HG03095 (cell line): ENCODE measurements at regions not wholly inside any gene's neighbourhood (a gene's known extent, or its start where the extent isn't known, plus 50 kb on each side); places are given as distances from the start of the nearest gene placed in this dataset.

ENCODE experiments used
- ATAC-seq: cut with Tn5 transposase; IDR thresholded peaks from one replicate; pipeline ENCODE4 v1.9.1; 2021; ENCODE audit warnings: moderate library complexity; ENCODE audit not compliant: unreplicated experiment

DNA sequence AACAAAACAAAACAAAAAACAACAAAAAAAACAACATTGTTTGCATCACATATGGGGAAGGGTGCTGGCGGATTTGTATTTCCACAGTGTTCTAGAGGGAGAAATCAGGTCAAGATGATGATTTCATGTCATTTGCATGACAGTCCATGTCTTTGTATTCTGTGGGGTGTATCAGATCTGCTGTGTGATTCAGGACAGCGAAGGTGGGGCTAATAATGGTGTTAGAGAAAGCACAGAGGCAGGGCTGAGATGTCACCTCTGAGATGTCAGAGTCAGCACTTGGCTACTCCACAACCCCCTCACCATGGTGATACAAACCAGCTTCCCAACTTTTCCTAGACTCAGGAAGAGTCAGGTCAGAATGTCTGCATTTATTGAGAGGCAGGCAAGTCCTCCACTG is 543.2 kb downstream of the BCL11B start:
- no peak for ATAC-seq

DNA sequence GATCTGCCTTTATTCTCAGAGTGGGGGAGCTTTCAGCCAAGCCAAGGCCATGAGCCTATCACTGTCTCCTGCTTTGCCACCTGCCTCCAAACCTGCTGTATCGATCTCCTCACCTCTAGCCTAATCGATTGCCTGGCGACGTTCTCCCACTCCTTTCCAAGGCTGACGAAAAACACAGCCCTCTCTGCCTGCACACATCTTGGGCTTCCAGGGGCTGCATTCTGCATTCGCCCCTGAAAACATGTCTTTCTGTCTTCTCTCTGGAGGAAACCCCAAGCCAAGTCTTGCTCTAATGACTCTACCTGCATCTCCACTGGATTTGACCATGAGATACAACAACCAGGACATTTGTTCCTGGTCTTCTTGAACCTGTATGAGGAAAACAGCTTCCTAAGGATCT is 540.7 kb downstream of the BCL11B start:
- no peak for ATAC-seq

DNA sequence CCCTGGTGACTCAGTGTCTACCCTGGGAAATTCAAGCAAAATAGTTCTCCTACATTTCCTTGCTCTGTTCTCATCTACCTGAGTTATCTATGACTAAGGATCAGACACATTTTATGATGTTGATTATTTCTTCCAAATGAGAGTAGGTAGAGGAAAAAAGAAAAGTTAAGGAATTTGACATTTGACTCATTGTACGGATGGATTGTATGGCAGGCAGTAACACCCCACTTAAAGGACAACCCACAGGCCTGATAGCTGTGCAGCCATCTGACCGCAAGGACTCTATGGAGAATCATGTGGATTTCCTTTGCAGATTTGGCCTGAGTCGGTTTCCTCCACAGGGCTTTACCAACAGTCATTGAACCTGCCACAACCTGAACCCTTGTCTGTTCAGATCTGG is 540.3 kb downstream of the BCL11B start:
- no peak for ATAC-seq

DNA sequence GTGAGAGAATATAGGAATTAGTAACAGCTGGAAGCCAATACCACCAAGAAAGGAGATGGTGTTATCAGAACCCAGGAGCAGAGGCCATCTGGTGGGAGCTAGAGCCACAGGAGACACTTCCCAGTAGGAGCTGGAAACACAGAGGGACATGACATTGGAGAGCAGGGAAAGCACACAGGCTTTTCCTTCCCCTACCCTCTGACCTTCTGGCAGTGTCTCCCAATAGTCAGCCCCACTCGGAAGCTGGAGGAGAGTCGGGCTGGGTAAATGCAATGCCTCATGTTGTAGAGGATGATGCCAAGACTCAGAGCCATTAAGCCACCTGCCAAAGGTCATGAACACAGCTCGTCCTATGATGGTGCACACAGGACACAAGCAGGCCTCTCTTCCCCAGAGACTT is 538.5 kb downstream of the BCL11B start:
- no peak for ATAC-seq

DNA sequence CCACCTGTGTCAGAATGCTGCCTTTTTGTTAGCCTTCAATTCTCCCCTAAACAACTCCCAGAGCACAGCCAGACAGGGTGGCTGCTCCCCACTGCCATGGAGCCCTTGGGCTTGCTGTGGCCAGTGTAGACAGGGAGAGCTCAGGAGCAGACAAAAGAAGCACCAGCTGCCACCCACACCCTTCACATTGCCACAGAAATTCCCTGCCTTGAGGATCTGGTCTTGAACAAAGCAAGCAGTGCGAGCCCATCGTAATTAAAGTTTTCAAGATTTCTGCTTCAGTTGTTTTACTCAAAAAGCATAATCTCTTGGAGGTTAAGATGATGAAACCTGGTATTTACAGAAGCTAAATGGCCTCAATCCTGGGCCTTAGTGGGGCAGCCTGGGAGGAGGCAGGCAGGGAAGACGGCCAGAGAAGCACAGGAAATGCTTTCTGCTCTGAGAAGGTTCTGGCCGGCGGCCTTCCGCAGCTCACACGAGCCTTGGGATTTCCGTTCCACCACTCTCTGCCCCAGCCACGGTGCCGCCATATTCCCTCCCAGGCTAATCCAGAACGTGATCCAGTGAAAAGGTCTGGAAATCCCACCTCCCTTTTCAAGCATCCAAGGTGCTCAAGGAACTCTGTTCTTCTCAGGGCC is 535.2 kb downstream of the BCL11B start:
- ATAC-seq, result no peak

DNA sequence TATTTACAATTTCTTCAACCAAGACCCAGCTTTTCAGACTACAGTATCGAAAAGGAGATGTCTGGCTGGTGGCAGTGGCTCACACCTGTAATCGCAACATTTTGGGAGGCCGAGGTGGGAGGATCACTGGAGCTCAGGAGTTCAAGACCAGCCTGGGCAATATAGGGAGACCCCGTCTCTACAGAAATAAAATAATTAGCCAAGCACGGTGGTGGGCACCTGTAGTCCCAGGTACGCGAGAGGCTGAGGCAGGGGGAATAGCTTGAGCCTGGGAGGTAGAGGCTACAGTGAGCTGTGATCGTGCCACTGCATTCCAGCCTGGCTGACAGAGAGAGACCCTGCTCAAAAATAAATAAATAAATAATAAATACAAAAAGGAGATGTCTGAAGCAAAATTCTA is 530.5 kb downstream of the BCL11B start:
- no peak for ATAC-seq

DNA sequence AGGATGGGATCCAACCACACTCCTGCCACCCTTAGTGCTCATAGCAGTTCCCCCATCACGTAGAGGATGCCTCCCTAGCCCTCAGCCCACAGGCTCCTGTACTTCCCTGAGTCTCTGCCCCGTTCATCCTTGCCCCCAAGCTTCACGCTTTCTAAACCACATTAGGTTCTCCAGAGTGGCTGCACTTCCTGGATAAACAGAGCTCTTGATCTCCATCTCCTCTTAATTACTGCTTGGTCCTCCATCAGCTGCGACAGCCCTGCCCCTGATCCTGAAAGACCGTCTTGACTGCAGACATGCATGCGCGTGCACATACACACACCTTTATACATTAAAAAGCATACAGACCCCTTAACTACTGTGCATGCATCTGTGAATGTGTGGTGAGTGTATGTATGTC is 530.0 kb downstream of the BCL11B start:
- ATAC-seq, result no peak

DNA sequence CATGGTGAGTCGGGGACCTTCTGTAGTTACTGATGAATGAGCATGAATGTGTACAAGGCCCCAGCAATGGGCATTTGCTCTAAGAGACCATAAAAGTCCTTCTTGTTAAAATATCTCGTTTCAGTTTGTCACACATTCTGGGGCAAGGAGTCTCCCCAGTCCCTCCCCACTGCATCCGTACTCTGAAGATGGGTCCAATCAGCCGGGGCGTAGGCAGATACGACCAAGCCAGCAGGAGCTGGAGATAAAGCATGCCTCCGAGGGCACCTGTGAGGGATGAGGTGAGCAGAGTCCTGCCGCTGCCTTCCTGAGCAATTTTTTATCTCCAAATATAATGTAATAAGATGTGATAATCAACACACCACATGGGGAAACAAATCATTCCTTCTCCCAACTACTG is 528.5 kb downstream of the BCL11B start:
- ATAC-seq, result no peak

DNA sequence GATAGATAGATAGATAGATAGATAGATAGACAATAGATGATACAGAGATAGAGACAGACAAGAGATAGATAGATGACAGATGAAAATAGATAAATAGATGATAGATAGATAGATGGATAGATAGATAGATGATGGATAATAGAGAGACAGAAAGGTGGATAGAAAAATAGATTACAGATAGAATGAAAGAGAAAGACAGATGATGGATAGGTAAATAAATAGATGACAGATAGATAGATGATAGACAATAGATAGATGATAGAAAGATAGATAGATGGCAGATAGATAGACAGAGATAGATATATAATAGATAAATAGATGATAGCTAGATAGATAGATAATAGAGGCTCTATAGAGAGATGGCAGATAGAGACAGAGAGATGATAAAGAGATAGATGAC is 523.0 kb downstream of the BCL11B start:
- ATAC-seq, result no peak

DNA sequence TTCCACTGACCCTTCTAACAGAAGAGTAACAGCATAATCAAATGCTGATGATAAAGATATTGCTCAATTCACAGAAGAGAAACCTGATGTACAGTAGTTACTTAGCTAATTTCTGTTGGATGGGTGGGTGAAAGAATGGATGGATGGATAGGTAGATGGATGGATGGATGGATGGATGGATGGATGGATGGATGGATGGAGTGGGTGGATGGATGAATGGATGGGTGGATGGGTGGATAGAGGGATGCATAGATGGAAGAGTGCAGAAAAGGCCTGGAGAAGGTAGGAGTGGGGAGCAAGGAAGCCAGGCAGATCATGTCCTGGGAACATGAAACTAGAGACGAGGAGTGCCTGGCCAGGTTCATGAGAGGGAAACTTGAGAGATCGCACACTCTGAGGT is 520.9 kb downstream of the BCL11B start:
- ATAC-seq, result no peak

DNA sequence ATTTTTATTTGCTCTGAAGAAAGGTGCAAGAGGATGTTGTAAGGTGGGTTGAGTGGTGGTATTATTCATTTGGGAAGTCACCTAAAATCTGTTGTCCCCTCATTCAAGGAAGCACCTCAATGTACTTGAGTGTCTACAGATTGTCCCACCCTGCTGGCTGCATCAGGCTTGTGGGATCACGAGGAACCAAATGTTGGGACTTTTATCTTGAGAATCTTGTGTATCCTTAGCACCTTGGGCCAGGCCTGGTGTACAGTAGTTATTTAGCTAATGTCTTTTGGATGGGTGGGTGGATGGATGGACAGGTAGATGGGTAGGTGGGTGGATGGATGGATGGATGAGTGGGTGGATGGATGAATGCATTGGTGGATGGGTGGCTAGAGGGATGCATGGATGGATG is 519.3 kb downstream of the BCL11B start:
- no peak for ATAC-seq

DNA sequence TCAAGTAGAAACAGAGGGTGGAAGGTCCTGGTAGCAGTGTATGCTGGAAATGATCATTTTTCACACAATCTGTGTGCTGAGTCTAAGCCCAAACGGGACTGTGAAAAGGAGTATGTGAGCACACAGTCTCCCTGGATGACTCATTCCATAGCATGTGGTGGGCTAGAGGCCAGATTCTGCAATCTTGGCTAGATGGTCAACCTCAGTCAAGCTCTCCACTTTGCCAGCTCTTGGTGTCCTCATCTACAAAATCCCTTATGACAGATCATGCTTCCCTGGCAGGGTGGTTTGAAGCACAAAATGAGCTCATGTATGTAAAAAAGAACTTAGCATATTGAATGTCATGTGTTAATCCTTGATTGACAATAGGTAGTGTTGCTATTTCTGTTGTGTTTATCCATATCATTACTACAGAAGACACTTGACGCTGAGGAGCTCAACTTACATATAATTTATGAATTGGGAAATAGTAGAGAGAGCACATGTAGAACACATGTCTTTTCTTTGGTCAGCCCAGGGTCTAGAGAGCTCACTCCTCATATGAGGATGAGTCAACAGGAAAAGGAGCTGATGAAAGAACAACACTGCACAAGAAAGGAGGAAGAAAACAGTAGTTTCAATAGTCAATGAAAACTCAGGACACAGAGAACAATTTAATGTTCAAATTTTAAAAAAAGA is 517.5 kb downstream of the BCL11B start:
- no peak for ATAC-seq

DNA sequence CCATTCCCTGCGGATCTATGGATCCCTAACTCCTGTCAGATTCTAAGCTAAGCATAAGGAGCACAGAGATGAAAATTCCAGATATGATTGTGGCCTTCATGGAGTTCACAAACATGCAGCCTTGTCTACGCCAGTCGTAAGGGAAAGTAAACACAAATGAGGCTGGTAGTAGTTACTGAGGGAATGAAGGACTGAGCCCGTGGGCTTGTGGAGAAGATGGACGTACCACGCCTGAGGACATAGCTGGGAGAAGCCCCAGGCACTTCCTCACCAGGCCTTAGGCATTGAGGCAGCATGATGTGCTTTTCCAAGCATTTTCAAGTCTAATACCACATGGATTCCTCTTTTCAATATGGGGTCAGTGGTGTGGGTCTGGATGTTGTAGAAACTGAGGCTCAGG is 515.2 kb downstream of the BCL11B start:
- ATAC-seq, result no peak

DNA sequence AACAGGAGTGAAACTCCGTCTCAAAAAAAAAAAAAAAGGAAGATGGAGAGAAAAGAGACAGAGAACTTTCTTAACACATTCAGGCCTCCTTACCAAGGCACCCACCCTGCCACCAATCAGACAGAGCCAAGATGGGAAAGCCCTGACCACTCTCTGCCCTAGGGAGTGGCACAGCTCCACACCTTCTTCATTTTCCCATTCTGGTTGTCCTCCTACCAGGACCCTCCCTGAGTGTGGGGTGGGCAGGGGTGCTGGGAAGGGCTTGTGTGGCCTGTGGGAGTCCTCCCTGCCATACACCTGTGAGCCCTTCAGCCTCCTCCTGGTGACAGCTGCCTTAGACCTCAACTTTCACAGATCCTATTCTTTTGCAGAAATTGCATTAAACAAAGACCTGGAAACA is 513.6 kb downstream of the BCL11B start:
- no peak for ATAC-seq

DNA sequence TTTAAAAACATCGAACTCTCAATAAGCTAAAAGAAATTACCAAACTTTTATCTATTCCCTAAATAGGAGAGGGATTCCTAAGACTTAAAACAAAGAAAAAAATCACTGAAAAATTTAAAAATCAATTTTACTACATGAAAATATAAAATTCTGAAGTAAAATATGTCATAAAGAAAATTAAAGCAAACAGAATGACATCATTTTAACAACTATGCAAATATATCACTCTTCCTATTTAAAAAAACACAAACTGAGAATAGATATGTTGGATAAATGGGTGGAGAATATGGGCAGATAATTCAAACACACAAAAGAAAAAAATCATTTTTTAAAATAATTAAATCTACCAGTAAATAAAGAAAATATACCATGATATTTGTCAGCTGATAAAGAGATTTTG is 510.0 kb downstream of the BCL11B start:
- no peak for ATAC-seq

DNA sequence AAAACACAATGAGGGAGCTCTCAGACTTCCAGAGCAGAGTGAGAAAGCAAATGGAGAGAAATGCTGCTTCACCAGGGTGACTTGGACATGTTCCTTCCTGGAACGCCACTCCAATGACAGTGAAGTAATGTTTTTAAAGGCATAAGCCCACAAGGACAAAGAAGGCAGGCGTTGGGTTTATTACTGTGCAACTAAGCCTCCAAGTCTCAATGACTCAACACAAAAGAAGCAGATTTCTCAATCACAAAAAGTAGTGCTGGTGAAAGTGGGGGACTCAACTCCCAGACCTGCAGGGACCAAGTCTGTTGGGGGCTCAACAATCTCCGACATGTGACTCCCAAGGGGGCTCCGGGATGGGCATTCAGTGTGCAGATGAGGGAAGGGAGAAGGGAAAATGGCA is 505.2 kb downstream of the BCL11B start:
- no peak for ATAC-seq

DNA sequence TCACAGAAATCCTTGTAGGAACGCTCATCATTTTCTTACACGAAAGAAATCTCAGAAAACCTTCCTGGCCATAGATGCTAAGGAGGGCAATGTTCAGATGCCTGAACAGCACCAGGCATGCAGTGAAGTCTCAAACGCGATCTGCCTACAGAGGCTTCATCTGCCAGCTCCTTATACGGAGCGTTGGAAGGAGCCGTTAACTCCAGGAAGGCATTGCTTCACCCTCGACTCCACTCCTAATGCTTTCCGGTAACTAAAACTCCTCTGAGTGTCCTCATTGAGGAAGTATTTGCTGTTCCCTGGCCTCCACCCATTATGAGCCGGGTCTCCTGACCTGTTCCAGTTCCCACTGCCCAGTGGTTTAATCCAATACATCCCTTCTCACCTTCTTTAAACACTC is 502.7 kb downstream of the BCL11B start:
- ATAC-seq, result no peak

DNA sequence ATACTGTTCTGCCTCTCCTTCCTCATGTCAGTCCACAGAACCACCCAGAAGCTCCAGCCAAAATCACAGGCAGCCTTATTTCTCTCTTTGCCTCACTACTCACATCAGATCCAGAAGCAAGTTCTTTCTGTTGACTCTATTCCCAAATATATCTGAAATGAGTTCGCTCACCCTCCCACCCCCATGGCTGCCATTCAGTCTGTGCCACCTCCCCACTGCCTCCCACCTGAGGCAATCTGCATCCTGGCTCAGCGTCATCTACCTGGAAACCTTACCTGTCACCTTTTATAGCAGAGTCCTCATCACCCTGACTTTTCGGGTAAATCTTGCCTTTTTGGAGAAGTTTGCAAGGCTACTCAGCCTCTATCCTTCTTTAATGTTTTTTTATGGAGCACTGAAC is 501.8 kb downstream of the BCL11B start:
- no peak for ATAC-seq

DNA sequence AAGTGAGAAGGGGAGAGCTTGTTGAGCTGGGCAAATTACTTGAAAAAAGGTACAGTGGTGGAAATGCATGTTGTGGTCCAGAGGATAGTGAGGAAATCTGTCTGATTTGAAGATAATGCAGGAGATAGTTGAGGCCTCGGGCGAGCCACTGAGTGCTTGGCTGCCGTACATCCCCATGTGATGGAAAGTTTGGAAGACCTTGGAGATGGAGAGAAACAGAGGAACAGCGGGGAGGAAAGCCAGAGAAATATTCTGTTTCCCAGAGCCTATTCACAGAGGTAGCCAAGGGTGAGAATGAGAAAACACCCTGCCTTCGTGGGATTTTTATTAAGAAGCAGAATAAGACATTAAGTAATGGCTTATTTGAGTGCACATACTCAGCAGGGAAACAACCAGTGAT is 498.2 kb downstream of the BCL11B start:
- ATAC-seq, result no peak

DNA sequence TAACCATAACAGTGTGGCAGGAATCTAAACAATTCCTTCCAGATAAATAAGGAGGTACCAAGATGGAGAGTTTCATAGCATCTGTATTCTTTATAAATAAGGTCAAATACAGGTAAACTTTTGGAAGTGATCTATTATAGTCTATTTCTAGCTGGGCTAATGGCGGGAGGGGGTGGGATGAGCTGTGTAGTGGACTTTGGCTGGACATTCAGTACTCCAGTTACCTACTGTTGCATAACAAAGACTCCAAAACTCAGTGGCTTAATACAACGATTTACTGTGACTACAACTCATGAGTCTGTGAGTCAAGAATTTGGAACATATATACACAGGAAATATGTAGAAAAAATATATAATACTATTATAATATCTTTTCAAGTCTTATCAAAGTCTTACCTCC is 496.1 kb downstream of the BCL11B start:
- no peak for ATAC-seq

DNA sequence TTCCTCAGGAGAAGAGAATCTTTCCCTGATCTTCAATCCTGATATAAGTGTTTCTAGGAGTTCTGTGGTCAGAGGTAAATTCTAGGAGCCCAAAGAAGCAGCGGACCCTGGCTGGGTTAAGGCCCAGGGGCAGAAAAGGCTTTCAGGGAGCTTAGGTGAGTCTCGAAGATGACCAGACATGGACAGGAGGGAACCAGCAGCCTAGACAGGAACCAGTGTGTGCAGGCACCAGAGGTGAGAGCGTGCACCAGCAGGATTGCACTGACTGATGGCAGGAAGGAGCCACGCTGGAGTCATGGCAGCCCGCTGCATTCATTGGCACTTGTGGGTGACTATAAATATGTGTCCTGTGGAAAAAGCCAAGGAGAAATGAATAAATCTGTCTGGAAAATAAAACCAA is 489.9 kb downstream of the BCL11B start:
- ATAC-seq, result no peak

DNA sequence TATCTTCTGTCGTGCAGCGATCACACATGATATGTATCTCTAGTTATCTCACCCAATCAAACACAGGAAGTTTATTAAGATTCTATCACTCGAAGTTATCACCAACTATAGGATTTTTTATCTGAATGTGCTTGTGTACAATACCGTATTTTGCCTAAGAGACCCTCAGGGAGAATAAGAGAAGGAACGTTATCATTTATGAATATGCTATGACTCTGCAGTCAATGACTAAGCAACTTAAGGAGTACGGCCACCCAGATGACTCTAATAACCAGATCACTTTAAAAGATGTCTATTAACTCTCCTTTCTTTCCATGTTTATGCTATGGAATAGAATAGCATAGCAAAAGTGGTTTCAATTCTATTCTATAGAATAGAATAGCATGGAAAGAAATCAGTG is 486.4 kb downstream of the BCL11B start:
- ATAC-seq, result no peak

DNA sequence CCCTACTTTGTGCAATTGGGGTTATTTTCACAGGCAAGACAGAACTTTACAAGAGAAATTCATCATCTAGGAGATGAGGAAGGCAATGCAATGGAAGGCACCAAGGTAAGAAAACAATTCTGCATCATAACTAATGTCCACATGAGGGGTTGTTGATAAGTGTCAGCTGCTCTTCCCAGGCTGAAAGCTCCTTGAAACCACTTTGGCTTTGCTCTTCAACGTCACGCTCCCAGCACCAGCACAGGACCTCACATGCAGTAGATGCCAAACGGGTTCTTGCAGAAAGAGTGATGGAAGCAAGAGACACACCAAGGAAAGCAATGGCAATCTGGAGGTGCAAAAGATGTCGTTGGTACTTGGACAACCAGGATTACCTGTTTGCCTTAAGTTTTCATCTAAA is 485.5 kb downstream of the BCL11B start:
- ATAC-seq, result no peak
